NCI-H2107 treated with DMSO at 0.1 percent for 48 hours (cell line): ENCODE measurements at regions not wholly inside any gene's neighbourhood (a gene's known extent, or its start where the extent isn't known, plus 50 kb on each side); places are given as distances from the start of the nearest gene placed in this dataset.

Experiments
- DNase-seq: peaks from one replicate; lab custom pipeline; 2025; ENCODE audit not compliant: unreplicated experiment; lab: John Stamatoyannopoulos, UW

- peak; percentile 93 for DNase-seq
These were observed 107.8 kb downstream of the SIK1 start for GRCh38 chr21:43318841-43319781.

DNA sequence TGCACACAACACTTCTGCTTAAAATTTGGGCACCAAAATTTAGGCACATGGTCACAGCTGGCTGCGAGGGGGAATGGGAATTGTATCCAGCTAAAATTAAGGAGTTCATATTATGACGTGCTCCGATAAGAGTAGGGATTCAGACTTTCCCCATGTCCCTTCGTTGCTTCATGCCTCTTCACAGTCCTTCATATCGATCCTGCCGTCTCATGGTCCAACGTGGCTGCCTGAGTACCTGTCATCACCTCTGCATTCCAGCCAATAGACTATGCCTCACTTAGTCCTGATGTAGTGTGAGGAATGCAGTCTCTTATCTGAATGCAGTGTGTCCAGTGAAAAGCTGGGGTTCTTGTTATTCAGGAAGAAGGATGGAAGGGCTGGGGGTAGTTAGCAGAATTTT, 108.6 kb downstream of the SIK1 start:
- DNase-seq: no peak

- no peak for DNase-seq
These were observed 109.0 kb downstream of the SIK1 start for GRCh38 chr21:43317959-43318358.

- no peak for DNase-seq
These were observed 109.6 kb downstream of the SIK1 start for GRCh38 chr21:43317254-43317748.

DNA sequence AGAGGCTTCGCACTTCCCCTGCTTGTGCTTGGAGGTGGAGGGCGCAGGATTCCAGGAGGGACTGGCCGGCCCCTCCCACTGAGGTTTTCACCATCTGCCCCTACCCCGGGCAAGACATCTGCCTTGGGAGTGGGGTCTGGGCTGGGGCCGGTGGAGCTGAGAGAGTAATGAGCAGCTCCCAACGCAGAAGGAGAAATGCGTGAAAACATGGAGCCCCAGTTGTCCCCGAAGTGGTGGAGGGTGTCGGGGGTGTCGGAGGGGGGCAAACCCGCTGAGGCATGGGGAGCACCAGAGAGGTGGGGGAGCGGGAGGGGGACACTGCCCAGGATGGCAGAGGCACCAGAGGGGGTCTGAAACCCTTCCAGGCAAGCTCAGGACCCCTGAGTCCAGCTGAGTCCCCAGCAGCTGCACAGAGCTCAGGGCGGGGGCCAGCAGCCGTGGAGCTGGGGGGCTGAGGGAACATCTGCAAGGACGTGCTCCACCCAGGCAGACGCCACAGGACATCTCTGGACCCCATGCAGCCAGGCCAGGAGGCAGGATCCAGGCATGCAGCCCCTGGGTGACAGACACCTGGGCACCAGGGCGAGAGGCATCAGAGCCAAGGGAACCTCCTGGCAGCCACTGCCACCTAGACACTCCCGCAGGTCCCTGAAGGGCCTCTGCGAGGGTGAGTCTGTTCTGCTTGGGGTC, 110.6 kb downstream of the SIK1 start:
- no peak for DNase-seq

DNA sequence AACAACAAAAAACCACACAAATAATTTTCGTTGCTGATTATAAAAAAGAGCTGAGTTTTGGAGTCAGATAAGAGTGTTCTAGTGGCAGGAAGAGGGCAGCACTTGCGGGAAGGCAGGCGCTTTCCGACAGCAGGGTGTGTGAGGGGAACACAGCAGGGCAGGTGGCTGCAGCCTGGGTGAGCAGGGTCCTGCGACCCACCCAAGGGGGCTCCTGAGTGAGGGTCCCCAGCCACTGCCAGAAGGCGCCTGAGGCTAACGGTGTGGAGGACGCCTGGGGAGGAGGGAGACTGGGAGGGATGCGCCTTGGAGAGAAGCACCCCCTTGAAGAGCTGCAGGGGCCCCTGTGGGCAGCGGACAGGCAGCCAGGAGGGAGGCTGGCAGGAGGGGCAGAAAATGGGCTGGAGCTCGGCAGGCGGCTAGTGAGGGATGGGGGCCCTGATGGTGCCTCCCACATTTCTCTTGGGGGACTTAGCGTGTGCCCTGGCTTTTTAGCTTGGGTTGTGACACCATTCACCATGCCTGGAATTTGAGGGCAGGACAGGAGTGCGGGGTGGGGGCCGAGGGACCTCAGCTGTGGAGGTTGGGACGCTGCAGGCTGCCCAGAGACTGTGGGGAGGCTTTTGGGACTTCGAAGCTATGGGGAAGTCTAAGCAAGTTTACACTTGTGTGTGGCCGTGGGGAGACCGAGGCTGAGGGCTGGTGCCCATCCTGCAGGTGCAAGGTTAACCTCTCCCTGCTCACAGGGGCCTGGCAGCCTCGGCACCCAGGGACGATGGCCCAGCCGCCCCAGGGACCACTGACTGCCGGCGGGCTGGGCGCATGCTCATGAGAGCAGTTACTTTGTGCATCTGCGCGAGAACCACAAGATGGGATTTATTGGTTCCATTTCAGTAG, 111.4 kb downstream of the SIK1 start:
- no peak for DNase-seq

- no peak for DNase-seq
These were observed 113.0 kb downstream of the SIK1 start for GRCh38 chr21:43313939-43314405.

GRCh38 chr21:43313221-43313938, 113.6 kb downstream of the SIK1 start:
- no peak for DNase-seq

DNA sequence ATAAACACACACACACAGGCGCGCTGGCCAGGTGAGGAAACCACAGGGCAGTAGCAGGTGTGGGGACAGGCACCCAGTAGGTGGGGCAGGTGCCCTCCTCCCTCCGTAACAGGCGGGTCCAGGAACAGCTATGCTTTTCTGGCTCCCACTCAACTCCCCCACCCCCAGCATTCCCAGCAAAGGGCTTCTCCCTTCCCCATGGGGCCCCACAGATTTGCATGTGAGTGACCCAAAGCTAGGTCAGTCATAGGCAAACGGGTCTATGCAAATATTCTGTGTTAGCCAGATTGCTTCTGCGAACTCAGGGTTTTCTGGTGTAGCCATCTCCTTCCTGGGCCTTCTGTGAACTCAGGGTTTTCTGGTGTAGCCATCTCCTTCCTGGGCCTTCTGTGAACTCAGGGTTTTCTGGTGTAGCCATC, 114.2 kb downstream of the SIK1 start:
- DNase-seq: peak; percentile 53

- no peak for DNase-seq
These were observed 114.9 kb downstream of the SIK1 start for GRCh38 chr21:43312011-43312410.

DNA sequence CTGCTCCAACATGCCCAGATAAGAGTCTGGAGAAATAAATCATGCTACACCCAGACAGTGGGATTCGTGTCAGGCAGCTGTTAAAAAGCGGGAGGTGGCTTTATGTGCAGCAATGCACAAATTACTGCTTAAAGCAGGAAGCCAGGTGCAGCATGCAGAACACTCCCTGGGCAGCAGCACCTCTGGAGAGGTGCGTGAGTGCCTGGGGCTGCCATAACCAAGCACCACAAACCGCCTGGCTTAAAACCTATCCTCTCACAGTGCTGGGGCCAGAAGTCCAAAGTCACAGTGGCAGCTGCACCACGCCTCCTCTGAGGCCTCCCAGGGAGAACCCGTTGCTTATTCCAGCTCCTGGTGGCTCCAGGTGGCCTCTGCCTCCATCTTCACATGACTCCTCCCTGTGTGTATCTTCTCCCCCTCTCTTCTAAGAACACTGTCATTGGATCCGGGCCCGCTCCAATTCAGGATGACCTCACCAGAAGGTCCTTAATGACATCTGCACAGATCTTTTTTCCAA, 115.6 kb downstream of the SIK1 start:
- DNase-seq: peak; percentile 91

GRCh38 chr21:43308815-43309283, 118.1 kb downstream of the SIK1 start:
- no peak for DNase-seq

DNA sequence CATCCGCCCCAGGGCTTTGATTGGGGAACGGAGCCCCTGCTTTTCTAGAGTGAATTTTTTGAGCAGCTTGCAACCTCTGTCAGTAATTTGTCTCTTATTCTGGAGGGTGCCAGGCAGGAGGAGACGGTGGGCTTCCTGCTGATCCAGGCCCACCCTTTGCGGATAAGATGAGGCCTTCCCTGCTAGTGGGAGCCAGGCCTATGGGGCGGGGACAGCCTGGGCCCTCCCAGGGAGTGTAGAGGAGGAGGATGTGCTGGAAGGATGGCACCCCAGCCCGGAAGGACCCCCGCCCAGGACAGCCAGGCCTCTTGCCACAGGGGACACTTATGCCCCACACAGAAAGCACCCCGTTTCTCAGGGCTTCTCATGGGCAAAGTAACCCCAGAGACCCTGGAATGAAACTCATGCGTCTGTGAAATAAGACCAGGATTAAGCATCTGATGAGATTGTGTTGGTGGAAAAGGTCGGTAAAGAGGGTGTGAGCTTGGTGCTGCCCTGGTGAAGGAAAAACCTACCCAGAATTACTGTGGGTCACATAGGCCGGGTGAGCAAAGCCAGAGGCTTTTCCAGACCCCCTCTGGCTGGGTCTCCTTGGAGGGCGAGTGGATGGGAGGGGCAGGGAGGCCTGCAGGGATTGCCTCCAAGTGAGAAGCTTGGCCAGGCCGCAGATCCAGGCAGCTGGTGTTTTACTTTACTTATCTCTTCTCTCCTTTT, 118.7 kb downstream of the SIK1 start:
- no peak for DNase-seq

- no peak for DNase-seq
These were observed 119.3 kb downstream of the SIK1 start for GRCh38 chr21:43307677-43308070.

DNA sequence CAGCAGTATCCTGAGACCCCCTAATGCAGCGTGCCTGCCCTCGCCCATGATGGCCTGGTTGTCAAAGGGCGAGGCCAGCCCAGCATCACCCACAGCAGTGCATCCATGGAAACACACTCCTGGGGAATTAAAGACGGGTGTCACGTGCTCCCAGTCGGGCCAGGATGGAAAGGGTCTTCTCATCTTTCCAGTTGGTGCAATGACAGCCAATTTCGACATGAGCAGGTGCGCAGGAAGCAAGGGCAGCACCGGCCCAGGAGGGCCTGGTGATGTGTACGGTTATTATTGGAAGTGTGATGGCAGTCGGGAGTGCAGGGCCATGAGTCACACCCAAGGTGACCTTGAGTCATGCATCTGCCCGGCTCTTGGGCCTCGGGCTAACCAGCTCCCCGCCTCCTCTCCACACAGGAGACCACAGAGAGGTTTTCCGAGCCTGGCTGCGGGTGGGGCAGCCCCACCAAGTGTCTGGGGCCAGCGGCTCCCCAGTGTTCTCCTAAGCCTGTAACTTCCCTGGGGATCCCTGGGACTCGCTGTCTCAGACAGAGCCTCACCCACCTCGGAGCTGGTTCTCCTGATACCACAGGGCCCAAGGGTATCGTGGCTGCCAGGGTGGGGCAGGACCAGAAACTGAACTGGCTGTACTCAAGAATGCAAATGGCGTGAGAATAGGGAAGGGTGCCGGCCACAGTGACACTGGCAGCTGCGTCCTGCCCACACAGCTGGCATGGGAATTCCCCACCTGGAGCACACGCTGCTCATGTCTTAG, 119.8 kb downstream of the SIK1 start:
- DNase-seq: peak; percentile 88

- no peak for DNase-seq
These were observed 120.5 kb downstream of the SIK1 start for GRCh38 chr21:43306391-43306790.

GRCh38 chr21:43305811-43306311, 121.1 kb downstream of the SIK1 start:
- DNase-seq: no peak

DNA sequence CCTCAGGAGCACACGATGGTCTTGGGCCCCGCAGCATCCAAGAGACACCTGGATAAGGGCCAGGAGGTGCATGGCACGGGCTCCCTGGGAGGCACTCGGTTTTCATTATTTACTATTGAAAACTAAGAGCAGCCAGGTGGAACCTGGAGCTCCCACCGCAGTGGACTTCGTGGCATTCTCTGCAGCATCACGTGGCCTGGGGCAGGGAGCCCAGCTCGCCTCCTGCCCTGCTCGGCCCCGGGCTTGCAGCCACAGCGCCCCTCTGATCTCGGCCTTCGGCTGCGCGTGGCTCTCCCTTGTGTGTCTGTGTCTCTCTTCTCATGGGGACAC, 121.6 kb downstream of the SIK1 start:
- DNase-seq: no peak
